HepG2 (cell line): ENCODE measurements at regions not wholly inside any gene's neighbourhood (a gene's known extent, or its start where the extent isn't known, plus 50 kb on each side); places are given as distances from the start of the nearest gene placed in this dataset.

Experiments
- FOXJ3 ChIP-seq: sonication (generic); formaldehyde crosslinking; IDR thresholded peaks from 2 replicates; pipeline ENCODE4 v1.4.0; 2020; ENCODE audit warnings: missing genetic modification reagents, mild to moderate bottlenecking, borderline replicate concordance
- GPN1 ChIP-seq: sonication (generic); formaldehyde crosslinking; IDR thresholded peaks from 2 replicates; pipeline ENCODE4 v1.5.1; 2020; ENCODE audit warnings: missing genetic modification reagents, borderline replicate concordance
- MTA3 ChIP-seq: sonication (generic); formaldehyde crosslinking; IDR thresholded peaks from 2 replicates; pipeline ENCODE4 v1.4.0; 2020; ENCODE audit warnings: missing genetic modification reagents
- RBM22 ChIP-seq: fragments of 200-400 bp; formaldehyde crosslinking; optimal IDR thresholded peaks from 2 replicates; pipeline ENCODE3; 2017; ENCODE audit warnings: mild to moderate bottlenecking, low read length, moderate library complexity
- SNRNP70 ChIP-seq: fragments of 200-400 bp; formaldehyde crosslinking; IDR thresholded peaks from 2 replicates; pipeline ENCODE4 v1.6.1; 2017; ENCODE audit warnings: mild to moderate bottlenecking, low read depth, low read length, moderate library complexity
- TAF1 ChIP-seq: sonication (generic); formaldehyde crosslinking; IDR thresholded peaks from 2 replicates; pipeline ENCODE4 v1.4.0; 2020; ENCODE audit warnings: missing genetic modification reagents
- TSC22D2 ChIP-seq: sonication (generic); formaldehyde crosslinking; IDR thresholded peaks from 2 replicates; pipeline ENCODE4 v1.5.1; 2020; ENCODE audit warnings: missing genetic modification reagents, mild to moderate bottlenecking, borderline replicate concordance
- ZFP62 ChIP-seq: sonication (generic); formaldehyde crosslinking; IDR thresholded peaks from 2 replicates; pipeline ENCODE4 v1.4.0; 2020; ENCODE audit warnings: missing genetic modification reagents
- ZNF670 ChIP-seq: sonication (generic); formaldehyde crosslinking; IDR thresholded peaks from 2 replicates; pipeline ENCODE4 v1.8.0; 2022; ENCODE audit warnings: mild to moderate bottlenecking, missing genetic modification reagents, borderline replicate concordance
- ZNF777 ChIP-seq: sonication (generic); formaldehyde crosslinking; IDR thresholded peaks from 2 replicates; pipeline ENCODE4 v1.4.0; 2020; ENCODE audit warnings: missing genetic modification reagents
- TF ChIP-seq, protein P1 (sequence below): sonication (generic); formaldehyde crosslinking; IDR thresholded peaks from 2 replicates; pipeline ENCODE4 v1.4.0; 2020; ENCODE audit warnings: missing genetic modification reagents
- TF ChIP-seq, protein P2 (sequence below): sonication (generic); formaldehyde crosslinking; IDR thresholded peaks from 2 replicates; pipeline ENCODE4 v1.9.0; 2021; ENCODE audit warnings: mild to moderate bottlenecking, missing genetic modification reagents
- TF ChIP-seq, protein P3 (sequence below): sonication (generic); formaldehyde crosslinking; IDR thresholded peaks from 2 replicates; pipeline ENCODE4 v1.8.1; 2023; ENCODE audit warnings: missing genetic modification reagents, mild to moderate bottlenecking, borderline replicate concordance
- TF ChIP-seq, protein P4 (sequence below): IDR thresholded peaks from 2 replicates; pipeline ENCODE4 v1.6.1; 2016; ENCODE audit warnings: missing genetic modification reagents, missing compliant biosample characterization
- TF ChIP-seq, protein P5 (sequence below): sonication (generic); formaldehyde crosslinking; IDR thresholded peaks from 2 replicates; pipeline ENCODE4 v1.4.0; 2020; ENCODE audit warnings: missing genetic modification reagents, borderline replicate concordance

DNA sequence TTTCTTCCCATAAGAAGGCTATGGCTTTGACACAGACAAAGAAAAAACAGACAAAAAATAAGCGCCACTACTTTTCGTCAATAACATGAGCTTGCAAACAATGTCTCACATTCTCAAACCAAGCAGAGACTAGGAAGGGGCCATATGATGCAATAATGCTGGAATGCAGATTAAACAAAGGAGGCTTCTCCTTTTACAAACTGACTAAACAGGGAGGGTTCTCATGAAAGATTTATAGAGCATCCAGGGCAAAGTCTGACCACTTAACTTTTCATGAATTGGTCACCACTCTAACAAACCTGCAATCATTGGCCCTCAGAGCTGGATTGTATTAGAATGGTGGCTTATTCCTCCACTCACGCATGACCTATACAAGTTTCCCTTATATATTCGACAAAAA lies 663.3 kb upstream of the CHAC2 start (continued):
- TF ChIP-seq, protein P1, sequence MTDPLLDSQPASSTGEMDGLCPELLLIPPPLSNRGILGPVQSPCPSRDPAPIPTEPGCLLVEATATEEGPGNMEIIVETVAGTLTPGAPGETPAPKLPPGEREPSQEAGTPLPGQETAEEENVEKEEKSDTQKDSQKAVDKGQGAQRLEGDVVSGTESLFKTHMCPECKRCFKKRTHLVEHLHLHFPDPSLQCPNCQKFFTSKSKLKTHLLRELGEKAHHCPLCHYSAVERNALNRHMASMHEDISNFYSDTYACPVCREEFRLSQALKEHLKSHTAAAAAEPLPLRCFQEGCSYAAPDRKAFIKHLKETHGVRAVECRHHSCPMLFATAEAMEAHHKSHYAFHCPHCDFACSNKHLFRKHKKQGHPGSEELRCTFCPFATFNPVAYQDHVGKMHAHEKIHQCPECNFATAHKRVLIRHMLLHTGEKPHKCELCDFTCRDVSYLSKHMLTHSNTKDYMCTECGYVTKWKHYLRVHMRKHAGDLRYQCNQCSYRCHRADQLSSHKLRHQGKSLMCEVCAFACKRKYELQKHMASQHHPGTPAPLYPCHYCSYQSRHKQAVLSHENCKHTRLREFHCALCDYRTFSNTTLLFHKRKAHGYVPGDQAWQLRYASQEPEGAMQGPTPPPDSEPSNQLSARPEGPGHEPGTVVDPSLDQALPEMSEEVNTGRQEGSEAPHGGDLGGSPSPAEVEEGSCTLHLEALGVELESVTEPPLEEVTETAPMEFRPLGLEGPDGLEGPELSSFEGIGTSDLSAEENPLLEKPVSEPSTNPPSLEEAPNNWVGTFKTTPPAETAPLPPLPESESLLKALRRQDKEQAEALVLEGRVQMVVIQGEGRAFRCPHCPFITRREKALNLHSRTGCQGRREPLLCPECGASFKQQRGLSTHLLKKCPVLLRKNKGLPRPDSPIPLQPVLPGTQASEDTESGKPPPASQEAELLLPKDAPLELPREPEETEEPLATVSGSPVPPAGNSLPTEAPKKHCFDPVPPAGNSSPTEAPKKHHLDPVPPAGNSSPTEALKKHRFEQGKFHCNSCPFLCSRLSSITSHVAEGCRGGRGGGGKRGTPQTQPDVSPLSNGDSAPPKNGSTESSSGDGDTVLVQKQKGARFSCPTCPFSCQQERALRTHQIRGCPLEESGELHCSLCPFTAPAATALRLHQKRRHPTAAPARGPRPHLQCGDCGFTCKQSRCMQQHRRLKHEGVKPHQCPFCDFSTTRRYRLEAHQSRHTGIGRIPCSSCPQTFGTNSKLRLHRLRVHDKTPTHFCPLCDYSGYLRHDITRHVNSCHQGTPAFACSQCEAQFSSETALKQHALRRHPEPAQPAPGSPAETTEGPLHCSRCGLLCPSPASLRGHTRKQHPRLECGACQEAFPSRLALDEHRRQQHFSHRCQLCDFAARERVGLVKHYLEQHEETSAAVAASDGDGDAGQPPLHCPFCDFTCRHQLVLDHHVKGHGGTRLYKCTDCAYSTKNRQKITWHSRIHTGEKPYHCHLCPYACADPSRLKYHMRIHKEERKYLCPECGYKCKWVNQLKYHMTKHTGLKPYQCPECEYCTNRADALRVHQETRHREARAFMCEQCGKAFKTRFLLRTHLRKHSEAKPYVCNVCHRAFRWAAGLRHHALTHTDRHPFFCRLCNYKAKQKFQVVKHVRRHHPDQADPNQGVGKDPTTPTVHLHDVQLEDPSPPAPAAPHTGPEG: no peak
- TF ChIP-seq GPN1 (CRISPR knock-in tag) (no peak), MTA3 (CRISPR knock-in tag) (no peak), TAF1 (CRISPR knock-in tag) (no peak), ZFP62 (CRISPR knock-in tag) (no peak), RBM22 (no peak), ZNF777 (CRISPR knock-in tag) (no peak), TSC22D2 (CRISPR knock-in tag) (no peak), FOXJ3 (peak; percentile 75; the same call in 1 of the 2 replicates), SNRNP70 (no peak), ZNF670 (CRISPR knock-in tag) (no peak)
- TF ChIP-seq, protein P2, sequence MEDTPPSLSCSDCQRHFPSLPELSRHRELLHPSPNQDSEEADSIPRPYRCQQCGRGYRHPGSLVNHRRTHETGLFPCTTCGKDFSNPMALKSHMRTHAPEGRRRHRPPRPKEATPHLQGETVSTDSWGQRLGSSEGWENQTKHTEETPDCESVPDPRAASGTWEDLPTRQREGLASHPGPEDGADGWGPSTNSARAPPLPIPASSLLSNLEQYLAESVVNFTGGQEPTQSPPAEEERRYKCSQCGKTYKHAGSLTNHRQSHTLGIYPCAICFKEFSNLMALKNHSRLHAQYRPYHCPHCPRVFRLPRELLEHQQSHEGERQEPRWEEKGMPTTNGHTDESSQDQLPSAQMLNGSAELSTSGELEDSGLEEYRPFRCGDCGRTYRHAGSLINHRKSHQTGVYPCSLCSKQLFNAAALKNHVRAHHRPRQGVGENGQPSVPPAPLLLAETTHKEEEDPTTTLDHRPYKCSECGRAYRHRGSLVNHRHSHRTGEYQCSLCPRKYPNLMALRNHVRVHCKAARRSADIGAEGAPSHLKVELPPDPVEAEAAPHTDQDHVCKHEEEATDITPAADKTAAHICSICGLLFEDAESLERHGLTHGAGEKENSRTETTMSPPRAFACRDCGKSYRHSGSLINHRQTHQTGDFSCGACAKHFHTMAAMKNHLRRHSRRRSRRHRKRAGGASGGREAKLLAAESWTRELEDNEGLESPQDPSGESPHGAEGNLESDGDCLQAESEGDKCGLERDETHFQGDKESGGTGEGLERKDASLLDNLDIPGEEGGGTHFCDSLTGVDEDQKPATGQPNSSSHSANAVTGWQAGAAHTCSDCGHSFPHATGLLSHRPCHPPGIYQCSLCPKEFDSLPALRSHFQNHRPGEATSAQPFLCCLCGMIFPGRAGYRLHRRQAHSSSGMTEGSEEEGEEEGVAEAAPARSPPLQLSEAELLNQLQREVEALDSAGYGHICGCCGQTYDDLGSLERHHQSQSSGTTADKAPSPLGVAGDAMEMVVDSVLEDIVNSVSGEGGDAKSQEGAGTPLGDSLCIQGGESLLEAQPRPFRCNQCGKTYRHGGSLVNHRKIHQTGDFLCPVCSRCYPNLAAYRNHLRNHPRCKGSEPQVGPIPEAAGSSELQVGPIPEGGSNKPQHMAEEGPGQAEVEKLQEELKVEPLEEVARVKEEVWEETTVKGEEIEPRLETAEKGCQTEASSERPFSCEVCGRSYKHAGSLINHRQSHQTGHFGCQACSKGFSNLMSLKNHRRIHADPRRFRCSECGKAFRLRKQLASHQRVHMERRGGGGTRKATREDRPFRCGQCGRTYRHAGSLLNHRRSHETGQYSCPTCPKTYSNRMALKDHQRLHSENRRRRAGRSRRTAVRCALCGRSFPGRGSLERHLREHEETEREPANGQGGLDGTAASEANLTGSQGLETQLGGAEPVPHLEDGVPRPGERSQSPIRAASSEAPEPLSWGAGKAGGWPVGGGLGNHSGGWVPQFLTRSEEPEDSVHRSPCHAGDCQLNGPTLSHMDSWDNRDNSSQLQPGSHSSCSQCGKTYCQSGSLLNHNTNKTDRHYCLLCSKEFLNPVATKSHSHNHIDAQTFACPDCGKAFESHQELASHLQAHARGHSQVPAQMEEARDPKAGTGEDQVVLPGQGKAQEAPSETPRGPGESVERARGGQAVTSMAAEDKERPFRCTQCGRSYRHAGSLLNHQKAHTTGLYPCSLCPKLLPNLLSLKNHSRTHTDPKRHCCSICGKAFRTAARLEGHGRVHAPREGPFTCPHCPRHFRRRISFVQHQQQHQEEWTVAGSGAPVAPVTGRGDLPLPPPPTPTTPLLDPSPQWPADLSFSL (CRISPR knock-in tag): no peak
- TF ChIP-seq, protein P3, sequence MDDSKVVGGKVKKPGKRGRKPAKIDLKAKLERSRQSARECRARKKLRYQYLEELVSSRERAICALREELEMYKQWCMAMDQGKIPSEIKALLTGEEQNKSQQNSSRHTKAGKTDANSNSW (CRISPR knock-in tag): no peak
- TF ChIP-seq, protein P4, sequence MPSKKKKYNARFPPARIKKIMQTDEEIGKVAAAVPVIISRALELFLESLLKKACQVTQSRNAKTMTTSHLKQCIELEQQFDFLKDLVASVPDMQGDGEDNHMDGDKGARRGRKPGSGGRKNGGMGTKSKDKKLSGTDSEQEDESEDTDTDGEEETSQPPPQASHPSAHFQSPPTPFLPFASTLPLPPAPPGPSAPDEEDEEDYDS: no peak
- TF ChIP-seq, protein P5, sequence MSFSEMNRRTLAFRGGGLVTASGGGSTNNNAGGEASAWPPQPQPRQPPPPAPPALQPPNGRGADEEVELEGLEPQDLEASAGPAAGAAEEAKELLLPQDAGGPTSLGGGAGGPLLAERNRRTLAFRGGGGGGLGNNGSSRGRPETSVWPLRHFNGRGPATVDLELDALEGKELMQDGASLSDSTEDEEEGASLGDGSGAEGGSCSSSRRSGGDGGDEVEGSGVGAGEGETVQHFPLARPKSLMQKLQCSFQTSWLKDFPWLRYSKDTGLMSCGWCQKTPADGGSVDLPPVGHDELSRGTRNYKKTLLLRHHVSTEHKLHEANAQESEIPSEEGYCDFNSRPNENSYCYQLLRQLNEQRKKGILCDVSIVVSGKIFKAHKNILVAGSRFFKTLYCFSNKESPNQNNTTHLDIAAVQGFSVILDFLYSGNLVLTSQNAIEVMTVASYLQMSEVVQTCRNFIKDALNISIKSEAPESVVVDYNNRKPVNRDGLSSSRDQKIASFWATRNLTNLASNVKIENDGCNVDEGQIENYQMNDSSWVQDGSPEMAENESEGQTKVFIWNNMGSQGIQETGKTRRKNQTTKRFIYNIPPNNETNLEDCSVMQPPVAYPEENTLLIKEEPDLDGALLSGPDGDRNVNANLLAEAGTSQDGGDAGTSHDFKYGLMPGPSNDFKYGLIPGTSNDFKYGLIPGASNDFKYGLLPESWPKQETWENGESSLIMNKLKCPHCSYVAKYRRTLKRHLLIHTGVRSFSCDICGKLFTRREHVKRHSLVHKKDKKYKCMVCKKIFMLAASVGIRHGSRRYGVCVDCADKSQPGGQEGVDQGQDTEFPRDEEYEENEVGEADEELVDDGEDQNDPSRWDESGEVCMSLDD: no peak
